Fibroblast of mammary gland (primary cell): ENCODE measurements at regions not wholly inside any gene's neighbourhood (a gene's known extent, or its start where the extent isn't known, plus 50 kb on each side); places are given as distances from the start of the nearest gene placed in this dataset.
A peak's percentile ranks its signal among the peaks of the same experiment; 100 is the strongest.

Experiments used
- DNase-seq: peaks from one replicate; pipeline ENCODE4 v3.0.0-alpha.2; 2010; ENCODE audit warnings: low read depth
- H3K4me3 ChIP-seq: 2 replicates; pipeline ENCODE4 v1.5.1; 2011; ENCODE audit warnings: low read depth, mild to moderate bottlenecking, low read length, moderate library complexity; ENCODE audit not compliant: control insufficient read depth
- TF ChIP-seq, protein P1 (sequence below): conservative IDR thresholded peaks from 2 replicates; pipeline ENCODE4 v1.5.1; 2011; ENCODE audit warnings: low read depth, low read length, inconsistent platforms; ENCODE audit not compliant: control insufficient read depth, insufficient read depth

GRCh38 chr16:5438591-5438990 lies 341.0 kb upstream of the EEF2KMT start:
- DNase-seq: peak; percentile 13
- no peak overlapping the region for H3K4me3 ChIP-seq
- TF ChIP-seq, protein P1, sequence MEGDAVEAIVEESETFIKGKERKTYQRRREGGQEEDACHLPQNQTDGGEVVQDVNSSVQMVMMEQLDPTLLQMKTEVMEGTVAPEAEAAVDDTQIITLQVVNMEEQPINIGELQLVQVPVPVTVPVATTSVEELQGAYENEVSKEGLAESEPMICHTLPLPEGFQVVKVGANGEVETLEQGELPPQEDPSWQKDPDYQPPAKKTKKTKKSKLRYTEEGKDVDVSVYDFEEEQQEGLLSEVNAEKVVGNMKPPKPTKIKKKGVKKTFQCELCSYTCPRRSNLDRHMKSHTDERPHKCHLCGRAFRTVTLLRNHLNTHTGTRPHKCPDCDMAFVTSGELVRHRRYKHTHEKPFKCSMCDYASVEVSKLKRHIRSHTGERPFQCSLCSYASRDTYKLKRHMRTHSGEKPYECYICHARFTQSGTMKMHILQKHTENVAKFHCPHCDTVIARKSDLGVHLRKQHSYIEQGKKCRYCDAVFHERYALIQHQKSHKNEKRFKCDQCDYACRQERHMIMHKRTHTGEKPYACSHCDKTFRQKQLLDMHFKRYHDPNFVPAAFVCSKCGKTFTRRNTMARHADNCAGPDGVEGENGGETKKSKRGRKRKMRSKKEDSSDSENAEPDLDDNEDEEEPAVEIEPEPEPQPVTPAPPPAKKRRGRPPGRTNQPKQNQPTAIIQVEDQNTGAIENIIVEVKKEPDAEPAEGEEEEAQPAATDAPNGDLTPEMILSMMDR: no peak

DNA sequence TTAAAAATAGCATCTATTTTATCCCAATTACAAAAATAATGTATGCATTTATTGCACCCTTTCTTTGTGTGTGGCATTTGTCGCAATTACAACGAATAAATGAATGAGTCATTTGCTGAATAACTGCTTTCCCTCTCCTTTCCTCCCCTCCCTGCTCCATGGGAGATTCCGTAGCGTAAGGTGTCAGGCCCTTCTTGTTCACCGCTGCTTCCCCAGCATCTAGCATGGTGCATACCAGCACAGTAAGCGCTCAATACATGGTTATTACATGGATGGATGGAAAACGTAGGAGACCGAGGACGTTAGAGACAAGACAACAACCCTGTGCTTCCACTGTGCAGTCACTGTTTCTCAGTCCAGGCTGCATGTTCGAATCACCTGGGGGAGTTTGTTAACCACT lies 336.0 kb upstream of the EEF2KMT start:
- no peak for DNase-seq
- TF ChIP-seq, protein P1: no peak

GRCh38 chr16:5432166-5432565 lies 334.6 kb upstream of the EEF2KMT start:
- no peak for DNase-seq

More for the DNA sequence above, 336.0 kb upstream of the EEF2KMT start:
- H3K4me3 ChIP-seq: no peak overlapping the region

DNA sequence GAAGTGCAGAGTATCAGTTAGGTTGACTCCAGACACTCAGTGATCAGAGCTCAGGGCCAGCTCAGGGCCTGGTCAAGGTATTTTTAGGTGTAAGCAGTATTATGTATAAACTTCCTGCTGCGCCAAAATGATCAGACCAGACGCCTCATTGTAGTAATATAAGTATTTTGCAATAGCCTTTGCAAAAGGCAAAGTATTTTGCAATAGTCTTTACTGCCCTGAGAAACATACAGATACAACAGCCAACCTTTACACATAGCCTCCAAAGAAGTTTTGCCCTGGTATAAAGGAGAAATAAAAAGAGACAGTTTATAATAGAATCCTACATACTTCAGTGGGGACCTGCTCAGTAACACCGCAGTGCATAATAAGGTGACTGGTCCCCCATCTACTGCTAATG lies 333.0 kb upstream of the EEF2KMT start:
- DNase-seq: no peak
- TF ChIP-seq, protein P1: no peak
- no peak overlapping the region for H3K4me3 ChIP-seq

More at GRCh38 chr16:5432166-5432565, 334.6 kb upstream of the EEF2KMT start:
- TF ChIP-seq, protein P1: no peak
- no peak overlapping the region for H3K4me3 ChIP-seq

DNA sequence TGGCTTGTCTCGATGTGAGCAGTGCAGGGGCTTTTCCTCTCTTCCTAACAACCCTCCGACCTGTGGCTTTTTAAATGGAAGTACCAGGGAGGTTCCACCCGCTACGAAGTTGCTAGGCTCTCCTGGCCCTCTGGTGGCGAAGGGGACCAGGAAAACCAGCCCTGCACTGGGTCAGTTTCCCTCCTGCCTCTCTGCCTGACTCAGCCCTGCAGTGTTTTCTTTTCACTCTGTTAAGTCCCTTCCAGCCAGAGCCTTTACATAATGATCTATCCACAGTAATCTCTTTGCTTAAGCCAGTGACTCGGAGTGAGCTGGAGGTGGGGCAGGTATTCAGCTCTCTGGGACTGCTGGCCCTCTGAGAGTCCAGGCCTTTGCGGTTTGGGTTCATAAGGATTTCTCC lies 331.3 kb upstream of the EEF2KMT start:
- TF ChIP-seq, protein P1: no peak
- DNase-seq: no peak
- H3K4me3 ChIP-seq: no peak overlapping the region

- no peak for DNase-seq
- no peak overlapping the region for H3K4me3 ChIP-seq
- TF ChIP-seq, protein P1: no peak
These were observed 330.0 kb upstream of the EEF2KMT start for GRCh38 chr16:5427571-5427970.

- DNase-seq: no peak
- TF ChIP-seq, protein P1: no peak
- H3K4me3 ChIP-seq: no peak overlapping the region
These were observed 325.3 kb upstream of the EEF2KMT start for GRCh38 chr16:5422643-5423496.
